ENCODE measurements at regions not wholly inside any gene's neighbourhood (a gene's known extent, or its start where the extent isn't known, plus 50 kb on each side); places are given as distances from the start of the nearest gene placed in this dataset.

DNA sequence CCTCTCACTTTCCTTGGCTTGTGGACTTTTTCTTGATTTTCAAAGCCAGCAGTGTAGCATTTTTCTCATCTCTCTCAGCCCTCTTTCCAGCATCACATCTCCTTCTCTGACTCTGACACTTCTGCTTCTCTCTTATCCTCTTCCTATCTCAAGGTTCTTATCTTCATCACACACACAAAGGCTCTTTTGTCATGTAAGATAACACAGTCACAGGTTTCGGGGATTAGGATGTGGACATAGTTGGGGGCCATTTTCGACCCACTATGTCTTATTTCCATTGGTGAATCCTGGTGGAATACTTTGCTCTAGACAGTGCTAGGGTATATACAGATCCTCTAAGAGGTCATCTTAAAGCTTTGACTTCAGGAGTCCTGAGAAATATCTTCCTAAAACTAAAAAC, 719.3 kb upstream of the TBX3 start:
- Histone ChIP-seq H3K36me3 (no peaks in the 10 kb centered on the region), H3K4me3 (no peak overlapping the region), H3K27ac (no peak overlapping the region), H3K9me3 (no peaks in the 10 kb centered on the region), H3K4me1 (peaks cover 0 to 3% (median 0%) of the 10 kb centered on the region in 4 donors), H3K27me3 (no peaks in the 10 kb centered on the region)
- 69 to 76% methylated on average over 2 of the region's 2 CpGs for WGBS, 2 donors
- no peak for DNase-seq
- no peak for ATAC-seq (ENCODE audit: low FRiP score in 2 of 2)
- TF ChIP-seq POLR2AphosphoS5 (IDR thresholded peaks at IDR 0.05) (no peak), EP300 (IDR thresholded peaks at IDR 0.05) (no peak), POLR2A (IDR thresholded peaks at IDR 0.05) (no peak)
- TF ChIP-seq, protein P1, sequence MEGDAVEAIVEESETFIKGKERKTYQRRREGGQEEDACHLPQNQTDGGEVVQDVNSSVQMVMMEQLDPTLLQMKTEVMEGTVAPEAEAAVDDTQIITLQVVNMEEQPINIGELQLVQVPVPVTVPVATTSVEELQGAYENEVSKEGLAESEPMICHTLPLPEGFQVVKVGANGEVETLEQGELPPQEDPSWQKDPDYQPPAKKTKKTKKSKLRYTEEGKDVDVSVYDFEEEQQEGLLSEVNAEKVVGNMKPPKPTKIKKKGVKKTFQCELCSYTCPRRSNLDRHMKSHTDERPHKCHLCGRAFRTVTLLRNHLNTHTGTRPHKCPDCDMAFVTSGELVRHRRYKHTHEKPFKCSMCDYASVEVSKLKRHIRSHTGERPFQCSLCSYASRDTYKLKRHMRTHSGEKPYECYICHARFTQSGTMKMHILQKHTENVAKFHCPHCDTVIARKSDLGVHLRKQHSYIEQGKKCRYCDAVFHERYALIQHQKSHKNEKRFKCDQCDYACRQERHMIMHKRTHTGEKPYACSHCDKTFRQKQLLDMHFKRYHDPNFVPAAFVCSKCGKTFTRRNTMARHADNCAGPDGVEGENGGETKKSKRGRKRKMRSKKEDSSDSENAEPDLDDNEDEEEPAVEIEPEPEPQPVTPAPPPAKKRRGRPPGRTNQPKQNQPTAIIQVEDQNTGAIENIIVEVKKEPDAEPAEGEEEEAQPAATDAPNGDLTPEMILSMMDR (IDR thresholded peaks at IDR 0.05): no peak

DNA sequence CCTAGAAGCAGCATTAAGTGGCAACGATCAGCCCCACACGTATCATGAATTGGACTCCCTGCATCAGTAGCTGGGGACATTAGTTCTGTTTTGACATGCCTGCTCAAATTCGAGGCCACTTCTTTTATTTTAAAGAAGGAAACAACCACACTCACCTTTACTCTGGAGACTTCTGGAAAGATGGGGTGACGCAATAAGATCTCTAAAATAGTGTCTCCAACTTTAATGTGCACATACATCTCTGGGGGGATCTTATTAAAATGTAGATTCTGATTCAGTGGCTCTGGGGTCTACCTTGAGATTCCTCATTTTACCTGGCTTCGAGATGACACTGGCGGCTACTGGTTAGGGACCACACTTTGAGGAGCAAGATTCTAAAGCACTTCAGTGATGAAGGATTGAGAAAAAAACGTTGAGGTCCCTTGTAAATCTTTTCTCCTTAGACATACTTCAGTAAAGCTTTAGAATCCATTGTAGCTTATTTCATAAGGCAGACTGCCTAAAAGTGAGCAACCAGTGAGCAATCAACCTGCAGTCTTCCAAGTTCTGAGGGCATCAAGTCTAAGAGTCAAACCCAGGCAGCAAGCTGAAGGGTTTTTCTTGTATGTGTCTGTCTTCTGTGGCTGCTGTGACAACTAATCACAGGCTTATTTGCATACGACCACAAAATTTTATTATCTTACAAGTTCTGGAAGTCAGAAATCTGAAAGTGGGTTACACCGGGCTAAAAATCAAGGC, 718.6 kb upstream of the TBX3 start:
- DNase-seq: no peak
- Histone ChIP-seq H3K27ac (no peak overlapping the region), H3K9me3 (no peaks in the 10 kb centered on the region), H3K36me3 (no peaks in the 10 kb centered on the region), H3K4me3 (no peak overlapping the region), H3K27me3 (no peaks in the 10 kb centered on the region), H3K4me1 (peaks cover 0 to 3% (median 0%) of the 10 kb centered on the region in 4 donors)
- ATAC-seq (ENCODE audit: low FRiP score in 2 of 2): no peak
- 78 to 83% methylated on average over 9 of the region's 9 CpGs for WGBS, 2 donors
- TF ChIP-seq POLR2AphosphoS5 (IDR thresholded peaks at IDR 0.05) (no peak), EP300 (IDR thresholded peaks at IDR 0.05) (no peak), POLR2A (IDR thresholded peaks at IDR 0.05) (no peak)
- TF ChIP-seq, protein P1 (IDR thresholded peaks at IDR 0.05): no peak

DNA sequence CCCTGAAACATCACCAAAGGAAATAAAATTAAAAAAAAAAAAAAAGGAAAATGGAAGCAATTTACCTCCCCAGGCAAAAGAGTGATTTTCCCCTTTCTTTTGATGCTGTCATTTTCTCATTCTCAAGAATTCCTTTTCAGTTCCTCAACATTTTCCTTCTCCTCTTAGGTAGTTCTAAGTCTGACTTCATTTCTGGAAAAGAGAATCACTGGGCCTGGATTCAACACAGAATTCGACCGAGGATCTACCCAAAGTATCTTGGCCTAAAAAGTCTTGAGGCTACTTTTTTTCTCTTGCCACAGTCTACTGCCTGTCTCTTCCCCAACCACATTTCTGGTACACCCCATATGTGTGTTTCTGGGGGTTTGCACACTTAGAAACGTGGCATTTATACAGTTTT, 717.8 kb upstream of the TBX3 start:
- Histone ChIP-seq H3K36me3 (no peaks in the 10 kb centered on the region), H3K27ac (no peak overlapping the region), H3K27me3 (no peaks in the 10 kb centered on the region), H3K4me1 (peaks cover 0 to 3% (median 0%) of the 10 kb centered on the region in 4 donors), H3K4me3 (no peak overlapping the region), H3K9me3 (peaks cover 0 to 4% (median under 1%) of the 10 kb centered on the region in 4 donors)
- 75 to 84% methylated on average over 3 of the region's 3 CpGs for WGBS, 2 donors
- no peak for ATAC-seq (ENCODE audit: low FRiP score in 2 of 2)
- no peak for TF ChIP-seq POLR2A (IDR thresholded peaks at IDR 0.05)
- TF ChIP-seq EP300 (IDR thresholded peaks at IDR 0.05): no peak
- TF ChIP-seq, protein P1 (IDR thresholded peaks at IDR 0.05): no peak
- TF ChIP-seq POLR2AphosphoS5 (IDR thresholded peaks at IDR 0.05): no peak
- no peak for DNase-seq

DNA sequence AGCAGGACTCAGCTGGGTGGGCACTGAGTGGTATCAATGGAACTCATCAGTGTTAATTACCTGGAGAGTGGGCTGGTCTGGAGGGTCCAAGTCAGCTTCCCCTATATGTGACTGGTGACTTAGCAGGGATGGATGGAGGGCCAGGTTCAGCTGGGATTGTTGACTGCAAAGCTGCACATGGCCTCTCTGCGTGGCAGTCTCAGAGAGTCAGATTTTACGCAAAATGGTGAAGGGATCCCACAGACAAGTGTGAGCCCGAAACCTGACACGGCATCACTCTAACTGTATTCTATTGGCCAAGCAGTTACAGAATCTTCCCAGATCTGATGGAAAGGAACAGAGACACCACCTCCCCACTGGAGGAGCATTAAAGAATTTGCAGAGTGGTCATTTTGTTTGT, 716.0 kb upstream of the TBX3 start:
- Histone ChIP-seq H3K27ac (no peak overlapping the region), H3K9me3 (peaks cover 0 to 8% (median 2%) of the 10 kb centered on the region in 4 donors), H3K4me3 (no peak overlapping the region), H3K4me1 (peaks cover 0 to under 1% (median 0%) of the 10 kb centered on the region in 4 donors), H3K36me3 (no peaks in the 10 kb centered on the region), H3K27me3 (no peaks in the 10 kb centered on the region)
- no peak for TF ChIP-seq EP300 (IDR thresholded peaks at IDR 0.05)
- no peak for ATAC-seq (ENCODE audit: low FRiP score in 2 of 2)
- no peak for DNase-seq
- 93% methylated on average over 4 of the region's 4 CpGs for WGBS, 2 donors

DNA sequence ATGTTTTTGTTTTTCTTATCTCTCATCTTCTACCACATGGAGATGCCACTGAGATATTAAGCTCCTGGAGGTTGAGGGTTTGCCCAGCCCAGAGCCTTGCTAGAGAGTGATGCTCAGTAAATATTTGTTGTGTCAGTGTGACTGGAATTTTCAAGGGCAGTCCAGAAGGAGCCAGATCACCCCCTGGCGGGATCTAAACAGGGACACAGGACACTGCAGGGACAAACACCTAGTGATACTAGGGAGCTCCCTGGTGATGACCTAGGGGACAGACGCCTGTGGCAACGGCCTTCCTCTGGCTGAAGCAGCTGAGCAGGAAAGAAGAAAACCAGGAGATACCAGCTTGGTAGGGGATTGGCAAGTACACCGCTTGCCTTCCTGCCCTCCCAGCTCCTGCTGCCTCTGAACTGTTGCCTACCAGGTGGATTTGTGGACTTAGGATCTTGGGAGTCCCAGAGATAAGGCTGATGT, 714.4 kb upstream of the TBX3 start:
- Histone ChIP-seq H3K9me3 (peaks cover 0 to 8% (median 2%) of the 10 kb centered on the region in 4 donors), H3K27ac (no peak overlapping the region), H3K4me3 (no peak overlapping the region), H3K27me3 (no peaks in the 10 kb centered on the region), H3K4me1 (no peaks in the 10 kb centered on the region), H3K36me3 (no peaks in the 10 kb centered on the region)
- TF ChIP-seq EP300 (IDR thresholded peaks at IDR 0.05) (no peak), POLR2AphosphoS5 (IDR thresholded peaks at IDR 0.05) (no peak), POLR2A (IDR thresholded peaks at IDR 0.05) (no peak)
- TF ChIP-seq, protein P1 (IDR thresholded peaks at IDR 0.05): no peak
- ATAC-seq (ENCODE audit: low FRiP score in 2 of 2) (no peak), DNase-seq (no peak)
- 74 to 83% methylated on average over 2 to 4 of the region's 4 CpGs for WGBS, 2 donors

All from upper lobe of left lung (tissue), 6 donors.